Mammary epithelial cell (primary cell): ENCODE measurements at regions not wholly inside any gene's neighbourhood (a gene's known extent, or its start where the extent isn't known, plus 50 kb on each side); places are given as distances from the start of the nearest gene placed in this dataset.

Experiments
- CTCF ChIP-seq, 2 donors: IDR thresholded peaks in 1 of 2; conservative IDR thresholded peaks in 1 of 2; 2 replicates each; pipeline ENCODE4 v1.5.1; 2011 to 2012; ENCODE audit warnings: inconsistent platforms in 2 of 2, low read length in 2 of 2, mild to moderate bottlenecking in 2 of 2, control low read depth in 1 of 2, low read depth in 1 of 2; ENCODE audit not compliant: insufficient read depth in 1 of 2; ENCODE audit errors: extremely low read depth in 1 of 2
- EZH2 ChIP-seq: IDR thresholded peaks from 2 replicates; pipeline ENCODE4 v1.6.1; 2012; ENCODE audit warnings: low read length, inconsistent platforms, borderline replicate concordance

GRCh38 chr22:27063406-27063805, 406.0 kb downstream of the MIAT start:
- TF ChIP-seq CTCF (conservative IDR thresholded peaks at IDR 0.05 in 1 of 2, IDR thresholded peaks at IDR 0.05 in 1 of 2; ENCODE audit: extremely low read depth in 1 of 2, insufficient read depth in 1 of 2, low read depth in 1 of 2, low read length in 2 of 2) (no peak), EZH2 (no peak)
